Stimulated activated memory B cell treated with anti-CD40 and anti-IgM and Interleukin-4, amounts not matched to agents 10 μg/mL and 1 μg/mL and 100 μg/mL, for 72 hours (primary cell): ENCODE measurements at regions not wholly inside any gene's neighbourhood (a gene's known extent, or its start where the extent isn't known, plus 50 kb on each side); places are given as distances from the start of the nearest gene placed in this dataset.
"Not testable (repeated sequence)": the region's sequence is repeated elsewhere in the genome, so short reads cannot be mapped to it uniquely, and the experiment has no call there.

Experiments used
- ATAC-seq: fragments of 150-1000 bp; cut with Tn5 transposase; 2 replicates; pipeline ENCODE4 v1.10.0; 2021
- H3K27ac Mint-ChIP-seq: one replicate; pipeline ENCODE4 v1.8.0; 2022; ENCODE audit warnings: mild to moderate bottlenecking, mixed read lengths
- H3K27me3 Mint-ChIP-seq: one replicate; pipeline ENCODE4 v1.8.0; 2022; ENCODE audit warnings: mixed read lengths
- H3K36me3 Mint-ChIP-seq: one replicate; pipeline ENCODE4 v1.8.0; 2022; ENCODE audit warnings: mixed read lengths
- H3K4me1 Mint-ChIP-seq: one replicate; pipeline ENCODE4 v1.8.0; 2022; ENCODE audit warnings: mixed read lengths
- H3K4me3 Mint-ChIP-seq: one replicate; pipeline ENCODE4 v1.8.0; 2022; ENCODE audit warnings: mild to moderate bottlenecking, moderate library complexity, mixed read lengths
- H3K9me3 Mint-ChIP-seq: one replicate; pipeline ENCODE4 v1.8.0; 2022; ENCODE audit warnings: mixed read lengths

- H3K9me3 Mint-ChIP-seq, H3K27ac Mint-ChIP-seq, H3K4me1 Mint-ChIP-seq, H3K27me3 Mint-ChIP-seq, H3K4me3 Mint-ChIP-seq, H3K36me3 Mint-ChIP-seq, ATAC-seq: not testable (repeated sequence)
These were observed 153.1 kb downstream of the FOXD4L6 start for GRCh38 chr9:40975351-40975750.

GRCh38 chr9:40974912-40975311 is 153.6 kb downstream of the FOXD4L6 start:
- not testable (repeated sequence) for ATAC-seq, H3K27me3 Mint-ChIP-seq, H3K36me3 Mint-ChIP-seq, H3K9me3 Mint-ChIP-seq, H3K27ac Mint-ChIP-seq, H3K4me1 Mint-ChIP-seq, H3K4me3 Mint-ChIP-seq

- not testable (repeated sequence) for H3K36me3 Mint-ChIP-seq, H3K4me1 Mint-ChIP-seq
These were observed 156.7 kb downstream of the FOXD4L6 start for GRCh38 chr9:40971773-40972172.

GRCh38 chr9:40970340-40970739 is 158.1 kb downstream of the FOXD4L6 start:
- not testable (repeated sequence) for H3K9me3 Mint-ChIP-seq, H3K4me1 Mint-ChIP-seq, H3K36me3 Mint-ChIP-seq, ATAC-seq, H3K27ac Mint-ChIP-seq, H3K4me3 Mint-ChIP-seq, H3K27me3 Mint-ChIP-seq

More at GRCh38 chr9:40971773-40972172, 156.7 kb downstream of the FOXD4L6 start:
- not testable (repeated sequence) for H3K27me3 Mint-ChIP-seq, H3K9me3 Mint-ChIP-seq, ATAC-seq, H3K4me3 Mint-ChIP-seq, H3K27ac Mint-ChIP-seq

DNA sequence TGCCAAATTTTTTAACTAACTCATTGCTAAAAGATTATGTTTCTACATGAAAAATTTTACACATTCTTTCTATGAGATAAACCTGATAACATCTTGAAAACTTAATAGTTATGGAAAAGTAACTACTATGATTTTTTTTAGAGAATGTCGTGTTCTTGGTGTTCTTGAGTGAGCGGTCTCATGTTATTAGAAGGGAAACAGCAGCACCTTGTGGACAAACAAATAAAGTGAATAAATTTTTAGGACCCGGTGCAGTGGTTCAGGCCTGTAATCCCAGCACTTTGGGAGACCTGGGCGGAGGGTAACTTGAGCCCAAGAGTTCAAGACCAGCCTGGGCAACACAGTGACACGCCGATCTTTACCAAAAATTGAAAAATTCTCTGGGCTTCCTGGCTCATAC is 166.0 kb downstream of the FOXD4L6 start:
- H3K27ac Mint-ChIP-seq, H3K4me3 Mint-ChIP-seq, H3K36me3 Mint-ChIP-seq, H3K27me3 Mint-ChIP-seq, H3K4me1 Mint-ChIP-seq, H3K9me3 Mint-ChIP-seq, ATAC-seq: not testable (repeated sequence)

- peaks cover 14% of the 10 kb centered on the region for H3K4me1 Mint-ChIP-seq
- not testable (repeated sequence) for ATAC-seq, H3K27me3 Mint-ChIP-seq, H3K4me3 Mint-ChIP-seq, H3K27ac Mint-ChIP-seq
- peaks cover 13% of the 10 kb centered on the region for H3K9me3 Mint-ChIP-seq
- peaks cover 59% of the 10 kb centered on the region for H3K36me3 Mint-ChIP-seq
These were observed 176.5 kb downstream of the FOXD4L6 start for GRCh38 chr9:40951876-40952494.

GRCh38 chr9:40946228-40946627 is 182.3 kb downstream of the FOXD4L6 start:
- H3K9me3 Mint-ChIP-seq, H3K27me3 Mint-ChIP-seq, H3K4me1 Mint-ChIP-seq, H3K27ac Mint-ChIP-seq, ATAC-seq, H3K4me3 Mint-ChIP-seq: not testable (repeated sequence)
- H3K36me3 Mint-ChIP-seq: peaks cover 31% of the 10 kb centered on the region

DNA sequence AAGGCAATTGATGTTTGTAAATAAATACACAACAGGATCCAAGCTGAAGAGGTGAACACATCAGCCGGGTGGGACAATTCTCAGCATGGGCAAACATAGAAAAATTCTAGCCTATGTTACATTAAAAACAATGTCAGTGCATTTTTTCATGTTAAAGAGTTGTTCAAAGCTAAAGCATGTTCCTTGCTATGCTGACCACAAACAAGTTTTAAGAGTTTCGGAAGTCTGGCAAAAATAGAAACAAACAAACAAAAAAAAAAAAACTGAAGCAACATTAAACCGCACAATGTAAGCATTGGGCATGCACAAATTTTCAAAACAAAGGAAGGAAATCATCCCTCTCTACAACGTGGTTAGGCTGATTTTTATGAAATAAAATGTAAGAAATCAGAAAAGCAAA is 185.8 kb downstream of the FOXD4L6 start:
- peaks cover 37% of the 10 kb centered on the region for H3K36me3 Mint-ChIP-seq
- H3K27ac Mint-ChIP-seq, H3K4me1 Mint-ChIP-seq, H3K4me3 Mint-ChIP-seq, ATAC-seq, H3K27me3 Mint-ChIP-seq: not testable (repeated sequence)
- peaks cover 10% of the 10 kb centered on the region for H3K9me3 Mint-ChIP-seq

- not testable (repeated sequence) for H3K27me3 Mint-ChIP-seq, H3K4me1 Mint-ChIP-seq, H3K4me3 Mint-ChIP-seq, ATAC-seq, H3K27ac Mint-ChIP-seq
- peaks cover 36% of the 10 kb centered on the region for H3K36me3 Mint-ChIP-seq
- peaks cover 13% of the 10 kb centered on the region for H3K9me3 Mint-ChIP-seq
These were observed 188.6 kb downstream of the FOXD4L6 start for GRCh38 chr9:40939888-40940209.

GRCh38 chr9:40939201-40939887 is 189.1 kb downstream of the FOXD4L6 start:
- H3K27me3 Mint-ChIP-seq, ATAC-seq, H3K4me3 Mint-ChIP-seq, H3K27ac Mint-ChIP-seq, H3K4me1 Mint-ChIP-seq: not testable (repeated sequence)
- Mint-ChIP-seq H3K9me3 (peaks cover 13% of the 10 kb centered on the region), H3K36me3 (peaks cover 36% of the 10 kb centered on the region)

DNA sequence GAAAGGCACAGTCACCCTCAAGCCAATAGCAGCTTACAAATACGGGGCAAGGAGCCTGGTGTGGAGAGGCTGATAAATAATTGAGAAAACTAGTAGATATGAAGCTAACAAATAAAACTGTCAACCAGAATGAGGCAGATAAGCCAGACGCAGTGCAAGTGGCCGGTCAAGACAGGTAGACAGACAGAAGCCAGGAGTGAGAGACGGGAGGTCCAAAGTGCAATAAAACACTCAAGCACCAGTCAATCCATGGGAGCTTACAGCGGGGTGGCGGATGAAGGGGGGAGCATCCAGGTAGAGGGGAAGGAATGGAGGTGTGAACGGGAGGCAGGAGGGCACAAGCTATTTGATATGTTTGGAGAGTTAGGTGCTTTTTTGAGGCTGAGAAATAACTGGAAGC is 193.1 kb downstream of the FOXD4L6 start:
- peaks cover 13% of the 10 kb centered on the region for H3K9me3 Mint-ChIP-seq
- H3K4me1 Mint-ChIP-seq: no peaks in the 10 kb centered on the region
- H3K27ac Mint-ChIP-seq: no peak overlapping the region
- no peak overlapping the region for H3K4me3 Mint-ChIP-seq
- H3K36me3 Mint-ChIP-seq: peaks cover 34% of the 10 kb centered on the region
- H3K27me3 Mint-ChIP-seq: no peaks in the 10 kb centered on the region
- no peak for ATAC-seq

GRCh38 chr9:40934480-40934879 is 194.0 kb downstream of the FOXD4L6 start:
- Mint-ChIP-seq H3K9me3 (peaks cover 13% of the 10 kb centered on the region), H3K36me3 (peaks cover 28% of the 10 kb centered on the region)
- H3K4me3 Mint-ChIP-seq, ATAC-seq, H3K27ac Mint-ChIP-seq, H3K27me3 Mint-ChIP-seq, H3K4me1 Mint-ChIP-seq: not testable (repeated sequence)

GRCh38 chr9:40930426-40930825 is 198.1 kb downstream of the FOXD4L6 start:
- H3K36me3 Mint-ChIP-seq: peaks cover 10% of the 10 kb centered on the region
- ATAC-seq, H3K27ac Mint-ChIP-seq, H3K4me1 Mint-ChIP-seq, H3K27me3 Mint-ChIP-seq, H3K4me3 Mint-ChIP-seq: not testable (repeated sequence)
- peaks cover 22% of the 10 kb centered on the region for H3K9me3 Mint-ChIP-seq

- H3K27ac Mint-ChIP-seq, ATAC-seq, H3K4me3 Mint-ChIP-seq, H3K4me1 Mint-ChIP-seq, H3K27me3 Mint-ChIP-seq: not testable (repeated sequence)
- Mint-ChIP-seq H3K36me3 (peaks cover 10% of the 10 kb centered on the region), H3K9me3 (peaks cover 29% of the 10 kb centered on the region)
These were observed 199.0 kb downstream of the FOXD4L6 start for GRCh38 chr9:40929488-40929845.

DNA sequence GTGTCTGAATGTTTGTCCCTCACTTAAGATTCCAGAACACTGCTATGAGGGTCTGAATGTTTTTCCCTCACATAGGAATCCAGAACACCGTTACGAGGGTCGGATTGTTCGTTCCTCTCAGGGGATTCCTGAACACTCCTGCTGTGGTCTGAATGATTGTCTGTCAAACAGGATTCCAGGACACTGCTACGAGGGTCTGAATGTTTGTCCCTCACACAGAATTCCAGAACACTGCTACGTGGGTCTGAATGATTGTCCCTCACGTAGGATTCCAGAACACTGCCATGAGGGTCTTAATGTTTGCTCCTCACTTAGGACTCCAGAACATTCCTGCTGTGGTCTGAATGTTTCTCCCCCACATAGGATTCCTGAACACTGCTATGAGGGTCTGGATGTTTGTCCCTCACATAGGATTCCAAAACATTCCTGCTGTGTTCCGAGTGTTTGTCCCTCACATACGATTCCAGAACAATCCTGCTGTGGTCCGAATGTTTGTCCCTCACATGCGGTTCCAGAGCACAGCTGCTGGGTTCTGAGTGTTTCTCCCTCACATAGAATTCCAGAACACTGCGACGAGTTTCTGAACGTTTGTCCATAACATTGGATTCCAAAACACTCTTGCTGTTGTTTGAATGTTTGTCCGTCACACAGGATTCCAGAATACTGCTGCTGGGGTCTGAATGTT is 199.5 kb downstream of the FOXD4L6 start:
- no peak overlapping the region for H3K4me3 Mint-ChIP-seq
- H3K27ac Mint-ChIP-seq: no peak overlapping the region
- no peak for ATAC-seq
- H3K27me3 Mint-ChIP-seq: no peaks in the 10 kb centered on the region
- no peaks in the 10 kb centered on the region for H3K4me1 Mint-ChIP-seq
- H3K9me3 Mint-ChIP-seq: peaks cover 32% of the 10 kb centered on the region
- peaks cover 10% of the 10 kb centered on the region for H3K36me3 Mint-ChIP-seq
